ENCODE measurements at regions not wholly inside any gene's neighbourhood (a gene's known extent, or its start where the extent isn't known, plus 50 kb on each side); places are given as distances from the start of the nearest gene placed in this dataset.

- TF ChIP-seq CTCF (IDR thresholded peaks at IDR 0.05) (no peak), POLR2A (IDR thresholded peaks at IDR 0.05; ENCODE audit: low read depth) (no peak)
Observed at GRCh38 chr4:29046781-29047180, 1673.4 kb upstream of the PCDH7 start.

Data from esophagus muscularis mucosa (tissue), 3 donors.